GM23338 (cell line): ENCODE measurements at regions not wholly inside any gene's neighbourhood (a gene's known extent, or its start where the extent isn't known, plus 50 kb on each side); places are given as distances from the start of the nearest gene placed in this dataset.
A peak's percentile ranks its signal among the peaks of the same experiment; 100 is the strongest.
"Not testable (repeated sequence)": the region's sequence is repeated elsewhere in the genome, so short reads cannot be mapped to it uniquely, and the experiment has no call there.

Source experiments
- ATAC-seq: fragments of 200-7000 bp; cut with Tn5 transposase; 3 replicates; pipeline ENCODE4 v1.9.1; 2020
- DNase-seq: peaks from one replicate; pipeline ENCODE4 v3.0.0-alpha.2; 2015; ENCODE audit warnings: low spot score
- H2AFZ ChIP-seq: fragments of 200-600 bp; sonication (generic); 2 replicates; pipeline ENCODE4 v1.8.0; 2016; ENCODE audit warnings: antibody characterized with exemption, mild to moderate bottlenecking, moderate library complexity
- H3F3A ChIP-seq: fragments of 200-600 bp; sonication (generic); replicated peaks from 2 replicates; pipeline ENCODE4 v1.8.0; 2017; ENCODE audit warnings: antibody characterized with exemption, mixed run types, low read depth
- H3K27ac ChIP-seq: fragments of 200-600 bp; sonication (generic); 2 replicates; pipeline ENCODE4 v1.6.1; 2016; ENCODE audit warnings: low read depth
- H3K27me3 ChIP-seq: fragments of 200-600 bp; sonication (generic); 2 replicates; pipeline ENCODE4 v1.8.0; 2016; ENCODE audit warnings: mild to moderate bottlenecking, mixed run types, moderate library complexity; ENCODE audit not compliant: insufficient read depth
- H3K36me3 ChIP-seq: fragments of 200-600 bp; sonication (generic); 2 replicates; pipeline ENCODE4 v1.8.0; 2016; ENCODE audit warnings: mild to moderate bottlenecking; ENCODE audit not compliant: insufficient read depth
- H3K4me1 ChIP-seq: fragments of 200-600 bp; sonication (generic); 2 replicates; pipeline ENCODE4 v1.8.0; 2016; ENCODE audit warnings: mild to moderate bottlenecking, moderate library complexity; ENCODE audit not compliant: insufficient read depth
- H3K4me2 ChIP-seq: fragments of 200-600 bp; sonication (generic); 2 replicates; pipeline ENCODE4 v1.7.1; 2017; ENCODE audit warnings: mixed run types
- H3K4me3 ChIP-seq: fragments of 200-600 bp; sonication (generic); 2 replicates; pipeline ENCODE4 v1.6.1; 2016; ENCODE audit warnings: mixed run types
- H3K79me2 ChIP-seq: fragments of 200-600 bp; sonication (generic); replicated peaks from 2 replicates; pipeline ENCODE4 v1.8.0; 2017; ENCODE audit warnings: mild to moderate bottlenecking; ENCODE audit not compliant: insufficient read depth
- H3K9me2 ChIP-seq: fragments of 200-600 bp; sonication (generic); 2 replicates; pipeline ENCODE4 v1.8.0; 2017; ENCODE audit not compliant: insufficient read depth
- H4K20me1 ChIP-seq: fragments of 200-600 bp; sonication (generic); replicated peaks from 2 replicates; pipeline ENCODE4 v1.8.0; 2017; ENCODE audit warnings: mild to moderate bottlenecking; ENCODE audit not compliant: insufficient read depth
- H3K27ac Mint-ChIP-seq: 2 replicates; pipeline ENCODE4 v1.8.0; 2020; ENCODE audit warnings: inconsistent platforms, mild to moderate bottlenecking, moderate library complexity, mixed read lengths
- H3K27me3 Mint-ChIP-seq: 3 replicates; pipeline ENCODE4 v1.8.0; 2022; ENCODE audit warnings: low read depth, mild to moderate bottlenecking, moderate library complexity, mixed read lengths, inconsistent platforms; ENCODE audit not compliant: insufficient read depth, poor library complexity
- H3K36me3 Mint-ChIP-seq: 3 replicates; pipeline ENCODE4 v1.8.0; 2021; ENCODE audit warnings: low read depth, mild to moderate bottlenecking, inconsistent platforms, moderate library complexity, mixed read lengths
- H3K4me1 Mint-ChIP-seq: 3 replicates; pipeline ENCODE4 v1.8.0; 2020; ENCODE audit warnings: mild to moderate bottlenecking, inconsistent platforms, mixed read lengths
- H3K4me3 Mint-ChIP-seq: 3 replicates; pipeline ENCODE4 v1.8.0; 2021; ENCODE audit warnings: moderate library complexity, mild to moderate bottlenecking, inconsistent platforms, mixed read lengths
- H3K9me3 Mint-ChIP-seq: 3 replicates; pipeline ENCODE4 v1.8.0; 2020; ENCODE audit warnings: moderate library complexity, mild to moderate bottlenecking, inconsistent platforms, mixed read lengths
- CTCF ChIP-seq, 2 experiments: fragments of 200-600 bp in 1 of 2; sonication (generic) in 1 of 2; conservative IDR thresholded peaks; 2 replicates each; pipeline versions ENCODE4 v1.5.1 to v1.6.1; 2016 to 2017; ENCODE audit warnings: antibody characterized with exemption in 2 of 2, low read depth in 2 of 2, mild to moderate bottlenecking in 2 of 2, moderate library complexity in 1 of 2
- POLR2AphosphoS5 ChIP-seq: IDR thresholded peaks from 2 replicates; pipeline ENCODE4 v1.6.1; 2016; ENCODE audit warnings: antibody characterized with exemption, low read depth
- REST ChIP-seq: IDR thresholded peaks from one replicate; pipeline ENCODE4 v1.6.1; 2018; ENCODE audit warnings: antibody characterized with exemption; ENCODE audit not compliant: unreplicated experiment
- ZNF114 ChIP-seq: fragments of 250-450 bp; sonication (Bioruptor Pico); IDR thresholded peaks from 2 replicates; pipeline ENCODE4 v1.5.0; 2020; ENCODE audit warnings: mild to moderate bottlenecking, moderate library complexity
- ZNF462 ChIP-seq: fragments of 250-450 bp; sonication (Bioruptor Pico); IDR thresholded peaks from 2 replicates; pipeline ENCODE4 v1.5.0; 2020; ENCODE audit warnings: mild to moderate bottlenecking, moderate library complexity

GRCh38 chr19:5243878-5244277, 96.7 kb downstream of the PTPRS start (continued):
- no peak for TF ChIP-seq CTCF (conservative IDR thresholded peaks at IDR 0.05; ENCODE audit: low read depth in 2 of 2)

- not testable (repeated sequence) for H3K27me3 ChIP-seq, H3K9me3 Mint-ChIP-seq, H3K9me2 ChIP-seq, H2AFZ ChIP-seq, H3K27ac ChIP-seq, ATAC-seq, H3K36me3 ChIP-seq, H3K4me3 ChIP-seq, H3K27ac Mint-ChIP-seq, H4K20me1 ChIP-seq, H3K79me2 ChIP-seq, DNase-seq, H3K4me2 ChIP-seq, H3K4me3 Mint-ChIP-seq
- peaks cover 20% of the 10 kb centered on the region for H3K4me1 Mint-ChIP-seq
- 0 out of 2 replicates have a peak, but pooled peaks cover 11% of the 10 kb centered on the region for H3F3A ChIP-seq
- H3K27me3 Mint-ChIP-seq = peaks cover 17% of the 10 kb centered on the region
- H3K36me3 Mint-ChIP-seq = peaks cover 44% of the 10 kb centered on the region
- peaks cover 17% of the 10 kb centered on the region for H3K4me1 ChIP-seq
Measured at GRCh38 chr19:5241896-5242295, 98.7 kb downstream of the PTPRS start.

GRCh38 chr19:5240011-5240410, 100.6 kb downstream of the PTPRS start:
- no peak overlapping the region for H3K27ac ChIP-seq
- H3K4me2 ChIP-seq = no peak overlapping the region
- H3F3A ChIP-seq = 0 out of 2 replicates have a peak, but pooled peaks cover 7% of the 10 kb centered on the region
- Mint-ChIP-seq H3K4me3 (no peak overlapping the region), H3K27ac (peak overlapping the region; percentile 4; the same call in 1 of the 2 replicates), H3K27me3 (peaks cover 20% of the 10 kb centered on the region), H3K4me1 (peaks cover 9% of the 10 kb centered on the region), H3K36me3 (peaks cover 42% of the 10 kb centered on the region), H3K9me3 (no peaks in the 10 kb centered on the region)
- H3K4me1 ChIP-seq = peaks cover 8% of the 10 kb centered on the region; the same call in 1 of the 2 replicates
- no peaks in the 10 kb centered on the region for H3K79me2 ChIP-seq
- H3K4me3 ChIP-seq = no peak overlapping the region
- no peak overlapping the region for H2AFZ ChIP-seq
- ATAC-seq (peak; percentile 69), DNase-seq (peak; percentile 55)
- H3K9me2 ChIP-seq = no peaks in the 10 kb centered on the region
- no peaks in the 10 kb centered on the region for H3K27me3 ChIP-seq
- H4K20me1 ChIP-seq = peaks cover 7% of the 10 kb centered on the region; the same call in 1 of the 2 replicates
- peaks cover under 1% of the 10 kb centered on the region; the same call in 1 of the 2 replicates for H3K36me3 ChIP-seq
- TF ChIP-seq CTCF (conservative IDR thresholded peaks at IDR 0.05; ENCODE audit: low read depth in 2 of 2) (no peak), POLR2AphosphoS5 (no peak), ZNF462 (no peak), REST (no peak), ZNF114 (CRISPR knock-in tag) (no peak)
